GM18507 (cell line): ENCODE measurements at regions not wholly inside any gene's neighbourhood (a gene's known extent, or its start where the extent isn't known, plus 50 kb on each side); places are given as distances from the start of the nearest gene placed in this dataset.
"Not testable (repeated sequence)": the region's sequence is repeated elsewhere in the genome, so short reads cannot be mapped to it uniquely, and the experiment has no call there.

Experiments
- DNase-seq: peaks from one replicate; pipeline ENCODE4 v3.0.0; 2011; ENCODE audit warnings: low read depth; ENCODE audit not compliant: insufficient read length; ENCODE audit errors: extremely low spot score
- FAIRE-seq: peaks from 2 replicates; lab custom pipeline; 2011; peaks lifted over from hg19 to GRCh38; lab: Jason Lieb, UNC

GRCh38 chr13:50285283-50285682 lies 270.0 kb downstream of the KCNRG start:
- DNase-seq (no peak), FAIRE-seq (peak; percentile 64)

- no peak for DNase-seq
- no peak for FAIRE-seq
Measured at GRCh38 chr13:50286324-50286723, 271.1 kb downstream of the KCNRG start.

GRCh38 chr13:50290186-50290585 lies 274.9 kb downstream of the KCNRG start:
- FAIRE-seq (no peak), DNase-seq (no peak)

- FAIRE-seq: no peak
- DNase-seq: no peak
Measured at GRCh38 chr13:50291611-50292010, 276.4 kb downstream of the KCNRG start.

GRCh38 chr13:50292081-50292480 lies 276.8 kb downstream of the KCNRG start:
- no peak for FAIRE-seq

GRCh38 chr13:50294425-50294824 lies 279.2 kb downstream of the KCNRG start:
- DNase-seq, FAIRE-seq: not testable (repeated sequence)

More at GRCh38 chr13:50292081-50292480, 276.8 kb downstream of the KCNRG start:
- DNase-seq: no peak

GRCh38 chr13:50299546-50300249 lies 284.5 kb downstream of the KCNRG start:
- DNase-seq: no peak
- no peak for FAIRE-seq

GRCh38 chr13:50303963-50304721 lies 288.9 kb downstream of the KCNRG start:
- FAIRE-seq: no peak
- DNase-seq: no peak

GRCh38 chr13:50306156-50306555 lies 290.9 kb downstream of the KCNRG start:
- DNase-seq: no peak
- no peak for FAIRE-seq

- DNase-seq: no peak
Measured at GRCh38 chr13:50309318-50309717, 294.1 kb downstream of the KCNRG start.

GRCh38 chr13:50309882-50310594 lies 294.8 kb downstream of the KCNRG start:
- FAIRE-seq: no peak
- DNase-seq: no peak

More at GRCh38 chr13:50309318-50309717, 294.1 kb downstream of the KCNRG start:
- FAIRE-seq: no peak

- DNase-seq (no peak), FAIRE-seq (no peak)
Measured at GRCh38 chr13:50310734-50311133, 295.5 kb downstream of the KCNRG start.

GRCh38 chr13:50318887-50319286 lies 303.6 kb downstream of the KCNRG start:
- no peak for DNase-seq
- no peak for FAIRE-seq

GRCh38 chr13:50319635-50320255 lies 304.5 kb downstream of the KCNRG start:
- FAIRE-seq (no peak), DNase-seq (no peak)

GRCh38 chr13:50320271-50320862 lies 305.1 kb downstream of the KCNRG start:
- no peak for DNase-seq
- FAIRE-seq: no peak

GRCh38 chr13:50322006-50322405 lies 306.8 kb downstream of the KCNRG start:
- no peak for DNase-seq
- FAIRE-seq: no peak

- FAIRE-seq (no peak), DNase-seq (no peak)
Measured at GRCh38 chr13:50323440-50324065, 308.3 kb downstream of the KCNRG start.

GRCh38 chr13:50326271-50326670 lies 311.0 kb downstream of the KCNRG start:
- FAIRE-seq (no peak), DNase-seq (no peak)

- DNase-seq: no peak
- no peak for FAIRE-seq
Measured at GRCh38 chr13:50326811-50327210, 311.6 kb downstream of the KCNRG start.
